HCT116 (cell line): ENCODE measurements at regions not wholly inside any gene's neighbourhood (a gene's known extent, or its start where the extent isn't known, plus 50 kb on each side); places are given as distances from the start of the nearest gene placed in this dataset.

ENCODE experiments used
- ATAC-seq: fragments of 200-7000 bp; cut with Tn5 transposase; 2 replicates; pipeline ENCODE4 v1.9.1; 2020; ENCODE audit warnings: mild to moderate bottlenecking, moderate library complexity
- BruUV-seq: library from RNA; stranded (reverse); fragments of 400-500 nt; replicated peaks from 2 replicates; lab custom pipeline; 2021; lab: Mats Ljungman, UMichigan
- CTCF ChIA-PET: fragments of 300-600 bp; sonication (Branson Sonifier 250); formaldehyde crosslinking; loops from one replicate; lab custom pipeline; 2021; ENCODE audit warnings: antibody characterized with exemption; lab: Charles Lee
- POLR2A ChIA-PET: fragments of 300-600, 350-600 bp; sonication (Branson Sonifier 250); formaldehyde crosslinking; loops from one replicate; lab custom pipeline; 2021; ENCODE audit warnings: antibody characterized with exemption; lab: Charles Lee
- RAD21 ChIA-PET, 2 experiments: fragments of 300-600 bp; sonication (Branson Sonifier 250); formaldehyde crosslinking; loops; one replicate each; lab custom pipeline; 2023; ENCODE audit warnings: low total read pairs in 2 of 2; ENCODE audit not compliant: uncharacterized antibody in 2 of 2, unreplicated experiment in 2 of 2, low non-redundant PET in 1 of 2; lab: Charles Lee
- DNase-seq: peaks from one replicate; pipeline ENCODE4 v3.0.0-alpha.2; 2010; ENCODE audit warnings: low read depth, low spot score
- H2AFZ ChIP-seq: fragments of 200-600 bp; shearing (Covaris generic), sonication (generic); 2 replicates; pipeline ENCODE4 v1.6.1; 2017; ENCODE audit warnings: low read depth, mixed run types, mixed read lengths, antibody characterized with exemption, low read length; ENCODE audit not compliant: poor library complexity, severe bottlenecking
- H3K27ac ChIP-seq: 2 replicates; pipeline ENCODE4 v1.5.1; 2012; ENCODE audit warnings: low read depth, low read length
- H3K27me3 ChIP-seq: fragments of 200-600 bp; sonication (generic); 2 replicates; pipeline ENCODE4 v1.6.1; 2016; ENCODE audit warnings: mixed run types, low read length, mixed read lengths; ENCODE audit not compliant: insufficient read depth
- H3K36me3 ChIP-seq, 2 experiments: fragments of 200-500 bp in 1 of 2; fragments of 200-600 bp in 1 of 2; sonication (Bioruptor generic) in 1 of 2; sonication (generic) in 1 of 2; 2 replicates each; pipeline versions ENCODE4 v1.5.1 to v1.6.1; 2014 to 2016; ENCODE audit warnings: low read length in 2 of 2, inconsistent platforms in 1 of 2, mixed read lengths in 1 of 2, mixed run types in 1 of 2; ENCODE audit not compliant: insufficient read depth in 2 of 2, control insufficient read depth in 1 of 2
- H3K4me1 ChIP-seq, 2 experiments: fragments of 200-600 bp in 1 of 2; sonication (generic) in 1 of 2; 2 replicates each; pipeline versions ENCODE4 v1.5.1 to v1.6.1; 2012 to 2017; ENCODE audit warnings: low read length in 2 of 2, inconsistent platforms in 1 of 2, mild to moderate bottlenecking in 1 of 2, mixed read lengths in 1 of 2, mixed run types in 1 of 2, moderate library complexity in 1 of 2; ENCODE audit not compliant: insufficient read depth in 2 of 2, control insufficient read depth in 1 of 2
- H3K4me2 ChIP-seq: fragments of 200-600 bp; sonication (generic); 2 replicates; pipeline ENCODE4 v1.6.1; 2017; ENCODE audit warnings: mixed run types, low read length, mixed read lengths
- H3K4me3 ChIP-seq, 2 experiments: fragments of 200-600 bp in 1 of 2; sonication (generic) in 1 of 2; replicated peaks in 1 of 2; 2 replicates each; pipeline ENCODE4 v1.5.1; 2011 to 2016; ENCODE audit warnings: low read length in 2 of 2, control low read depth in 1 of 2, low read depth in 1 of 2, mild to moderate bottlenecking in 1 of 2, mixed read lengths in 1 of 2, mixed run types in 1 of 2
- H3K79me2 ChIP-seq: fragments of 200-600 bp; sonication (generic); 2 replicates; pipeline ENCODE4 v1.6.1; 2017; ENCODE audit warnings: mild to moderate bottlenecking, mixed run types, low read length, moderate library complexity, mixed read lengths; ENCODE audit not compliant: insufficient read depth
- H3K9ac ChIP-seq: fragments of 200-600 bp; sonication (generic); 2 replicates; pipeline ENCODE4 v1.6.1; 2016; ENCODE audit warnings: low read length, mixed read lengths
- H3K9me2 ChIP-seq: fragments of 200-600 bp; sonication (generic), shearing (Covaris generic); 2 replicates; pipeline ENCODE4 v1.6.1; 2017; ENCODE audit warnings: mixed run types, mild to moderate bottlenecking, moderate library complexity; ENCODE audit not compliant: insufficient read depth
- H3K9me3 ChIP-seq, 2 experiments: fragments of 200-500 bp in 1 of 2; fragments of 200-600 bp in 1 of 2; sonication (Bioruptor generic) in 1 of 2; sonication (generic) in 1 of 2; 2 replicates each; pipeline ENCODE4 v1.6.1; 2014 to 2017; ENCODE audit warnings: low read length in 2 of 2, mixed read lengths in 2 of 2, inconsistent platforms in 1 of 2, low read depth in 1 of 2, mild to moderate bottlenecking in 1 of 2, mixed run types in 1 of 2, moderate library complexity in 1 of 2; ENCODE audit not compliant: control insufficient read depth in 1 of 2, insufficient read depth in 1 of 2
- H4K20me1 ChIP-seq: fragments of 200-600 bp; sonication (generic), shearing (Covaris generic); 2 replicates; pipeline ENCODE4 v1.6.1; 2017; ENCODE audit warnings: mixed run types, mild to moderate bottlenecking, moderate library complexity; ENCODE audit not compliant: insufficient read depth
- CEBPB ChIP-seq: IDR thresholded peaks from 2 replicates; pipeline ENCODE4 v1.6.1; 2012; ENCODE audit warnings: low read depth
- EGR1 ChIP-seq: IDR thresholded peaks from 2 replicates; pipeline ENCODE4 v1.6.1; 2012; ENCODE audit warnings: low read depth
- ELF1 ChIP-seq: IDR thresholded peaks from 2 replicates; pipeline ENCODE4 v1.6.1; 2012; ENCODE audit warnings: low read depth, borderline replicate concordance
- POLR2A ChIP-seq: IDR thresholded peaks from 2 replicates; pipeline ENCODE4 v1.7.0; 2011; ENCODE audit warnings: borderline replicate concordance; ENCODE audit not compliant: insufficient read depth, insufficient read length; ENCODE audit errors: extremely low read depth
- POLR2AphosphoS5 ChIP-seq: IDR thresholded peaks from 2 replicates; pipeline ENCODE4 v1.6.1; 2011; ENCODE audit warnings: mild to moderate bottlenecking, low read depth, low read length, moderate library complexity
- RAD21 ChIP-seq: IDR thresholded peaks from 2 replicates; pipeline ENCODE4 v1.6.1; 2012; ENCODE audit warnings: low read depth, mild to moderate bottlenecking
- SIN3A ChIP-seq: IDR thresholded peaks from 2 replicates; pipeline ENCODE4 v1.6.1; 2012; ENCODE audit warnings: low read depth
- SRF ChIP-seq: IDR thresholded peaks from 2 replicates; pipeline ENCODE4 v1.6.1; 2012; ENCODE audit warnings: low read depth
- ZNF274 ChIP-seq: fragments of 200-500 bp; sonication (Bioruptor generic); IDR thresholded peaks from 2 replicates; pipeline ENCODE4 v1.6.1; 2014; ENCODE audit warnings: mild to moderate bottlenecking, low read depth, low read length, inconsistent platforms
- intact Hi-C: fragments of 100-400 bp; cut with micrococcal nuclease; formaldehyde crosslinking; loops from 2 replicates; pipeline ENCODE4 v1.10.0; 2022
- TF ChIP-seq, protein P1 (sequence below): IDR thresholded peaks from 2 replicates; pipeline ENCODE4 v1.6.1; 2012; ENCODE audit warnings: low read depth
- TF ChIP-seq, protein P2 (sequence below): IDR thresholded peaks from 2 replicates; pipeline ENCODE4 v1.6.1; 2012

DNA sequence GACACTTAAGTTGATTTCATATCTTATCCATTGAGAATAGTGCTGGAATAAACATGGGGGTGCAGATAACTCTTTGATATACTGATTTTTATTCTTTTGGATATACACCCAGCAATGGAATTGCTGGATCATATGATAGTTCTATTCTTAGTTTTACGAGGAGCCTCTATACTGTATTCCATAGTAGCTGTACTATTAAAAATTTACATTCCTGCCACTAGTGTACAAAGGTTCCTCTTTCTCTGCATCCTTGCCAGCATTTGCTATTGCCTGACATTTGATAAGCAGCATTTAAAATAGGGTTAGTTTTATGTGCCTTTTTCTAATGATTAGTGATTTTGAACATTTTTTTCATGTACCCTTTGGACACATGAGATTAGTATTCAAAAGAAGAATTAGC, 554.2 kb downstream of the JRKL start:
- Histone ChIP-seq H3K36me3 (no peaks in the 10 kb centered on the region), H2AFZ (no peak overlapping the region), H3K9me2 (no peaks in the 10 kb centered on the region), H3K9me3 (peaks cover 7% of the 10 kb centered on the region in 2 experiments; a peak in 2 of 4 replicates), H3K27me3 (no peaks in the 10 kb centered on the region), H3K4me3 (no peak overlapping the region), H3K79me2 (no peaks in the 10 kb centered on the region), H3K9ac (no peak overlapping the region), H3K27ac (no peak overlapping the region), H4K20me1 (no peaks in the 10 kb centered on the region), H3K4me2 (no peak overlapping the region), H3K4me1 (no peaks in the 10 kb centered on the region)
- ATAC-seq (no peak), DNase-seq (no peak)
- BruUV-seq: no TSS peak
- intact Hi-C loops: no loop called here
- CTCF ChIA-PET: no interaction called here
- RAD21 ChIA-PET: no interaction called here
- TF ChIP-seq ELF1: no peak
- no peak for TF ChIP-seq SRF
- no peak for TF ChIP-seq POLR2A
- TF ChIP-seq RAD21: no peak
- no peak for TF ChIP-seq ZNF274
- no peak for TF ChIP-seq POLR2AphosphoS5
- no peak for TF ChIP-seq SIN3A
- TF ChIP-seq EGR1: no peak
- TF ChIP-seq, protein P1, sequence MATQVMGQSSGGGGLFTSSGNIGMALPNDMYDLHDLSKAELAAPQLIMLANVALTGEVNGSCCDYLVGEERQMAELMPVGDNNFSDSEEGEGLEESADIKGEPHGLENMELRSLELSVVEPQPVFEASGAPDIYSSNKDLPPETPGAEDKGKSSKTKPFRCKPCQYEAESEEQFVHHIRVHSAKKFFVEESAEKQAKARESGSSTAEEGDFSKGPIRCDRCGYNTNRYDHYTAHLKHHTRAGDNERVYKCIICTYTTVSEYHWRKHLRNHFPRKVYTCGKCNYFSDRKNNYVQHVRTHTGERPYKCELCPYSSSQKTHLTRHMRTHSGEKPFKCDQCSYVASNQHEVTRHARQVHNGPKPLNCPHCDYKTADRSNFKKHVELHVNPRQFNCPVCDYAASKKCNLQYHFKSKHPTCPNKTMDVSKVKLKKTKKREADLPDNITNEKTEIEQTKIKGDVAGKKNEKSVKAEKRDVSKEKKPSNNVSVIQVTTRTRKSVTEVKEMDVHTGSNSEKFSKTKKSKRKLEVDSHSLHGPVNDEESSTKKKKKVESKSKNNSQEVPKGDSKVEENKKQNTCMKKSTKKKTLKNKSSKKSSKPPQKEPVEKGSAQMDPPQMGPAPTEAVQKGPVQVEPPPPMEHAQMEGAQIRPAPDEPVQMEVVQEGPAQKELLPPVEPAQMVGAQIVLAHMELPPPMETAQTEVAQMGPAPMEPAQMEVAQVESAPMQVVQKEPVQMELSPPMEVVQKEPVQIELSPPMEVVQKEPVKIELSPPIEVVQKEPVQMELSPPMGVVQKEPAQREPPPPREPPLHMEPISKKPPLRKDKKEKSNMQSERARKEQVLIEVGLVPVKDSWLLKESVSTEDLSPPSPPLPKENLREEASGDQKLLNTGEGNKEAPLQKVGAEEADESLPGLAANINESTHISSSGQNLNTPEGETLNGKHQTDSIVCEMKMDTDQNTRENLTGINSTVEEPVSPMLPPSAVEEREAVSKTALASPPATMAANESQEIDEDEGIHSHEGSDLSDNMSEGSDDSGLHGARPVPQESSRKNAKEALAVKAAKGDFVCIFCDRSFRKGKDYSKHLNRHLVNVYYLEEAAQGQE: no peak
- no peak for TF ChIP-seq CEBPB
- TF ChIP-seq, protein P2, sequence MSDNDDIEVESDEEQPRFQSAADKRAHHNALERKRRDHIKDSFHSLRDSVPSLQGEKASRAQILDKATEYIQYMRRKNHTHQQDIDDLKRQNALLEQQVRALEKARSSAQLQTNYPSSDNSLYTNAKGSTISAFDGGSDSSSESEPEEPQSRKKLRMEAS: no peak
- POLR2A ChIA-PET: no interaction called here
